ENCODE measurements at regions not wholly inside any gene's neighbourhood (a gene's known extent, or its start where the extent isn't known, plus 50 kb on each side); places are given as distances from the start of the nearest gene placed in this dataset.

DNA sequence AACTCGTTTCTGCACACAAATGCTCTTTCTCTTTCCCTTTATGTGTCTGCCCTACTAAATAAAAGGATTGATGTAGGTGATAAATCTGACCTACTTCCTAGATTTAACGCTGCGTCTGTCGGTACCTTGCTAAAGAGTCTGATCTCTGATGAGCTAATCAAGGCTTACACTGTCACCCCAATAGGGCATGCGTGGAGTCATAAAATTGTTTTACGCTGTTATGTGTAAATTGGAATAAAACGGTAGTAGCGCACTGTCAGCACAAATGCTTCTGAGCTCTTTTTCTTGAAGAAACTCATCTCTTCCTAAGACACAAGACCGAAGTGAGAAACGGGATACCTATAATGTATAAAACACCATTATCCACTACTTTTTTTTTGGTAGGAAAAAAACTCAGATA, 2106.3 kb upstream of the WWC1 start:
- H3K4me1 ChIP-seq (ENCODE audit: insufficient read depth, low read length), result no peaks in the 10 kb centered on the region
- peaks cover under 1 to 19% (median 6%) of the 10 kb centered on the region in 8 donors for H3K9me3 Mint-ChIP-seq
- POLR2A ChIA-PET (ENCODE audit: partially characterized antibody), result no interaction called here
- DNase-seq, result no peak
- no peak overlapping the region for H3K27ac ChIP-seq (ENCODE audit: low read depth, low read length)
- no peaks in the 10 kb centered on the region for H3K27me3 Mint-ChIP-seq
- H3K4me3 Mint-ChIP-seq, result no peak overlapping the region
- intact Hi-C loops (cut with micrococcal nuclease), result no loop called here
- no peak overlapping the region for H3K27ac Mint-ChIP-seq
- no peaks in the 10 kb centered on the region for H3K27me3 ChIP-seq (ENCODE audit: insufficient read depth, low read length)
- no peaks in the 10 kb centered on the region for H3K36me3 Mint-ChIP-seq
- no peaks in the 10 kb centered on the region for H3K4me1 Mint-ChIP-seq
- CTCF ChIA-PET (ENCODE audit: partially characterized antibody), result no interaction called here
- no peaks in the 10 kb centered on the region for H3K36me3 ChIP-seq (ENCODE audit: insufficient read depth, low read length)
- H3K4me3 ChIP-seq (ENCODE audit: low read length in 2 of 2), result no peak overlapping the region
- no peaks in the 10 kb centered on the region for H3K9me3 ChIP-seq (ENCODE audit: control insufficient read depth in 1 of 2, low read length in 2 of 2)

- Histone ChIP-seq H3K4me1 (ENCODE audit: insufficient read depth, low read length) (no peaks in the 10 kb centered on the region), H3K9me3 (ENCODE audit: control insufficient read depth in 1 of 2, low read length in 2 of 2) (no peaks in the 10 kb centered on the region), H3K27ac (ENCODE audit: low read depth, low read length) (no peak overlapping the region), H3K4me3 (ENCODE audit: low read length in 2 of 2) (no peak overlapping the region), H3K36me3 (ENCODE audit: insufficient read depth, low read length) (no peaks in the 10 kb centered on the region), H3K27me3 (ENCODE audit: insufficient read depth, low read length) (no peaks in the 10 kb centered on the region)
- H3K4me1 Mint-ChIP-seq, result no peaks in the 10 kb centered on the region
- no peak for DNase-seq
- peaks cover 2 to 15% (median 5%) of the 10 kb centered on the region in 8 donors for H3K9me3 Mint-ChIP-seq
- H3K36me3 Mint-ChIP-seq, result no peaks in the 10 kb centered on the region
- no peaks in the 10 kb centered on the region for H3K27me3 Mint-ChIP-seq
- no peak overlapping the region for H3K4me3 Mint-ChIP-seq
- ChIA-PET POLR2A (ENCODE audit: partially characterized antibody) (interaction anchor here (0.6 kb wide), 1 partner anchor 10 kb away, joined by 3 read pairs; no protein-coding TSS in a partner anchor), CTCF (ENCODE audit: partially characterized antibody) (no interaction called here)
- no peak overlapping the region for H3K27ac Mint-ChIP-seq
- intact Hi-C loops (cut with micrococcal nuclease), result no loop called here
Observed at GRCh38 chr5:166188501-166189325, 2102.7 kb upstream of the WWC1 start.

DNA sequence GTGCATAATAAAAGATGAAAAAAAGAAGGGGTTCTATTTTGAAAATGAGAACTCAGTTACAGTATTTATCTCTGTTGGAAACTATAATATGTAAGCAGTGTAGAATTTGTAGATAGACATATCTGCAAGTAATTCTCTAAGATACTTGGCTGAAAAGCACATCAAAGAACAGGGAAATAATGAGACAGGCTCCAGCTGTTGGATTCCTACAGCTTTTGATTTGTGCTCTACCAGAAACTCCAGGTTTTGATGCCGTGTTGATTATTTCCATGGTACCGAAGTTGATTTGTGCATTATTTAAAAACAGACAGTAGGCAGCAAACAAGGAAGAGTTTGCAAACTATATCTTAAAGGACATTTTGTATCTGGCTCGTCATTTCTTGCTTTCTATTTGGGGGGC, 2098.7 kb upstream of the WWC1 start:
- Mint-ChIP-seq H3K27me3 (no peaks in the 10 kb centered on the region), H3K4me1 (no peaks in the 10 kb centered on the region), H3K36me3 (no peaks in the 10 kb centered on the region), H3K9me3 (peaks cover 0 to 18% (median 6%) of the 10 kb centered on the region in 8 donors), H3K27ac (no peak overlapping the region), H3K4me3 (no peak overlapping the region)
- Histone ChIP-seq H3K9me3 (ENCODE audit: control insufficient read depth in 1 of 2, low read length in 2 of 2) (no peaks in the 10 kb centered on the region), H3K27ac (ENCODE audit: low read depth, low read length) (no peak overlapping the region), H3K27me3 (ENCODE audit: insufficient read depth, low read length) (no peaks in the 10 kb centered on the region), H3K36me3 (ENCODE audit: insufficient read depth, low read length) (no peaks in the 10 kb centered on the region), H3K4me1 (ENCODE audit: insufficient read depth, low read length) (no peaks in the 10 kb centered on the region), H3K4me3 (ENCODE audit: low read length in 2 of 2) (no peak overlapping the region)
- DNase-seq, result no peak
- POLR2A ChIA-PET (ENCODE audit: partially characterized antibody), result no interaction called here
- CTCF ChIA-PET (ENCODE audit: partially characterized antibody), result no interaction called here
- intact Hi-C loops (cut with micrococcal nuclease), result no loop called here

DNA sequence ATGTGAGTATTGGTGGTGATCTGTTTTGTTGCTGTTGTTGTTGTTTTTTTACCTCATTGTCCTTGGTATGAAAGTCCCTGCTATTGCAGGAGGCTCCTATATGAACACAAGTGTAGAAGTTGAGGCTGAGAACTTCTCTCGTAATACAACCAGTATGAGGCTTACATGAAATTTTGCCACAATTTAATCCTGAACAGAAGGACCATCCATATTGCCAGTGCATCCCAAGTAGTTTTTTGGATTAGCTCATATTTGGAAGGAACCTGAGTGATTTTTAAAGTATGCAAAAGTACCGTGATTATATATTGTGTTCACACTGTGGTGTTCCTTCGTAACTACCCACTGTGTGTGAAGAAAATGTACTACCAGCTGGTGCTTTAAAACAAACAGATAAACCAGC, 2095.5 kb upstream of the WWC1 start:
- Histone ChIP-seq H3K27me3 (ENCODE audit: insufficient read depth, low read length) (no peaks in the 10 kb centered on the region), H3K4me3 (ENCODE audit: low read length in 2 of 2) (no peak overlapping the region), H3K9me3 (ENCODE audit: control insufficient read depth in 1 of 2, low read length in 2 of 2) (no peaks in the 10 kb centered on the region), H3K27ac (ENCODE audit: low read depth, low read length) (no peak overlapping the region), H3K36me3 (ENCODE audit: insufficient read depth, low read length) (no peaks in the 10 kb centered on the region), H3K4me1 (ENCODE audit: insufficient read depth, low read length) (no peaks in the 10 kb centered on the region)
- Mint-ChIP-seq H3K27ac (no peak overlapping the region), H3K4me3 (no peak overlapping the region), H3K9me3 (peaks cover 0 to 15% (median 5%) of the 10 kb centered on the region in 8 donors), H3K4me1 (no peaks in the 10 kb centered on the region), H3K36me3 (no peaks in the 10 kb centered on the region), H3K27me3 (no peaks in the 10 kb centered on the region)
- POLR2A ChIA-PET (ENCODE audit: partially characterized antibody), result no interaction called here
- DNase-seq, result no peak
- intact Hi-C loops (cut with micrococcal nuclease), result no loop called here
- CTCF ChIA-PET (ENCODE audit: partially characterized antibody), result no interaction called here

- POLR2A ChIA-PET (ENCODE audit: partially characterized antibody), result no interaction called here
- peaks cover 0 to 9% (median 6%) of the 10 kb centered on the region in 8 donors for H3K9me3 Mint-ChIP-seq
- CTCF ChIA-PET (ENCODE audit: partially characterized antibody), result no interaction called here
Observed at GRCh38 chr5:166200532-166200931, 2090.9 kb upstream of the WWC1 start.

DNA sequence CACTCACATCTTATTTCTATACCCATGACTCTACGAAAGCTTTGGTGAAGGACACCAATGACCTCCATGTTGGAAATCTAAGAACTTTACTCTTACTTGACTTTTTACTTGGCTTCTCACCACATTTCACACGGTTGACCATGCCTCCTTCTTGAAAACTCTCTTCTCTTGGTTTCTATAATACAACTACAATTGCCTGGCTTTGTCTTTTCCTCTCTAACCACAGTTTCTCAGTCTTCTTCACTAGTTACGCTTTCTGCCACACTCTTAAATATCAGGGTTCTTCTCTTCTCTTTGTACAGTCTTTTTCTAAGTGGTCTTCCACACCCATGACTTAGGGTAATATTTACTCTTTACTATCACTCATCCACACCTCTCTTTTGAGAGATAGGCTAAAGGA, 2079.8 kb upstream of the WWC1 start:
- Histone ChIP-seq H3K9me3 (ENCODE audit: control insufficient read depth in 1 of 2, low read length in 2 of 2) (no peaks in the 10 kb centered on the region), H3K4me1 (ENCODE audit: insufficient read depth, low read length) (no peaks in the 10 kb centered on the region), H3K4me3 (ENCODE audit: low read length in 2 of 2) (no peak overlapping the region), H3K36me3 (ENCODE audit: insufficient read depth, low read length) (no peaks in the 10 kb centered on the region), H3K27ac (ENCODE audit: low read depth, low read length) (no peak overlapping the region), H3K27me3 (ENCODE audit: insufficient read depth, low read length) (no peaks in the 10 kb centered on the region)
- intact Hi-C loops (cut with micrococcal nuclease), result no loop called here
- peaks cover 0 to 14% (median 5%) of the 10 kb centered on the region in 8 donors for H3K9me3 Mint-ChIP-seq
- no peaks in the 10 kb centered on the region for H3K36me3 Mint-ChIP-seq
- H3K4me1 Mint-ChIP-seq, result no peaks in the 10 kb centered on the region
- H3K4me3 Mint-ChIP-seq, result no peak overlapping the region
- ChIA-PET POLR2A (ENCODE audit: partially characterized antibody) (no interaction called here), CTCF (ENCODE audit: partially characterized antibody) (interaction anchor here (0.6 kb wide), 1 partner anchor 895 kb away, joined by 4 read pairs; no protein-coding TSS in a partner anchor)
- no peak overlapping the region for H3K27ac Mint-ChIP-seq
- no peak for DNase-seq
- no peaks in the 10 kb centered on the region for H3K27me3 Mint-ChIP-seq

More at GRCh38 chr5:166200532-166200931, 2090.9 kb upstream of the WWC1 start:
- Histone ChIP-seq H3K4me3 (ENCODE audit: low read length in 2 of 2) (no peak overlapping the region), H3K36me3 (ENCODE audit: insufficient read depth, low read length) (no peaks in the 10 kb centered on the region), H3K27ac (ENCODE audit: low read depth, low read length) (no peak overlapping the region), H3K27me3 (ENCODE audit: insufficient read depth, low read length) (no peaks in the 10 kb centered on the region), H3K4me1 (ENCODE audit: insufficient read depth, low read length) (no peaks in the 10 kb centered on the region), H3K9me3 (ENCODE audit: control insufficient read depth in 1 of 2, low read length in 2 of 2) (no peaks in the 10 kb centered on the region)
- DNase-seq, result no peak
- Mint-ChIP-seq H3K4me1 (no peaks in the 10 kb centered on the region), H3K4me3 (no peak overlapping the region), H3K27me3 (no peaks in the 10 kb centered on the region), H3K27ac (no peak overlapping the region), H3K36me3 (no peaks in the 10 kb centered on the region)
- intact Hi-C loops (cut with micrococcal nuclease), result no loop called here

DNA sequence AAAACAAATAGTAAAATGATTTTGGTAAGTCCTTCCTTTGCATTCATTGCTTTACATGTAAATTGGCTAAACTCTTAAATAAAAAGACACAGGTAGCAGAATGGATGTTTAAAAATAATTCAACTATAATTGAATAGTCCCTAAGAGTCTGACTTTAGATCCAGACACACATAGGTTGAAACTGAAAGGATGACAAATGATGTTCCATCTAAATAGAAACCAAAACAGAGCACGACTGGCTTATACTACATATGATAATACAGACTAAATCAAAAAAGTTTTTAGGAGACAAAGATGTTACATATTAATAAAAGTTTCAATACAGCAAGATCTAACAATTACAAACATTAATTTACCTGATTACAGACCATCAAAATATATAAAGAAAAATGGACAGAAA, 2055.1 kb upstream of the WWC1 start:
- H3K4me3 ChIP-seq (ENCODE audit: low read length in 2 of 2), result no peak overlapping the region
- H3K27ac Mint-ChIP-seq, result no peak overlapping the region
- H3K36me3 ChIP-seq (ENCODE audit: insufficient read depth, low read length), result no peaks in the 10 kb centered on the region
- DNase-seq, result no peak
- intact Hi-C loops (cut with micrococcal nuclease), result no loop called here
- H3K36me3 Mint-ChIP-seq, result no peaks in the 10 kb centered on the region
- H3K27me3 ChIP-seq (ENCODE audit: insufficient read depth, low read length), result no peaks in the 10 kb centered on the region
- H3K27me3 Mint-ChIP-seq, result no peaks in the 10 kb centered on the region
- CTCF ChIA-PET (ENCODE audit: partially characterized antibody), result no interaction called here
- peaks cover 1 to 34% (median 21%) of the 10 kb centered on the region in 8 donors for H3K9me3 Mint-ChIP-seq
- no peak overlapping the region for H3K27ac ChIP-seq (ENCODE audit: low read depth, low read length)
- POLR2A ChIA-PET (ENCODE audit: partially characterized antibody), result no interaction called here
- H3K4me1 ChIP-seq (ENCODE audit: insufficient read depth, low read length), result no peaks in the 10 kb centered on the region
- H3K9me3 ChIP-seq (ENCODE audit: control insufficient read depth in 1 of 2, low read length in 2 of 2), result no peaks in the 10 kb centered on the region
- H3K4me3 Mint-ChIP-seq, result no peak overlapping the region
- H3K4me1 Mint-ChIP-seq, result no peaks in the 10 kb centered on the region

All from CD4-positive, alpha-beta memory T cell (primary cell).